Natural killer cell (primary cell): ENCODE measurements at regions not wholly inside any gene's neighbourhood (a gene's known extent, or its start where the extent isn't known, plus 50 kb on each side); places are given as distances from the start of the nearest gene placed in this dataset.

Source experiments
- ATAC-seq, 3 donors: fragments of 150-1000 bp in 2 of 3; fragments of 200-7000 bp in 1 of 3; cut with Tn5 transposase; 1 replicate in 1 of 3; 2 replicates in 2 of 3; pipeline ENCODE4 v1.10.0; 2021; ENCODE audit warnings: mild to moderate bottlenecking in 2 of 3, moderate library complexity in 2 of 3
- DNase-seq, 2 donors: peaks; one replicate each; pipeline versions ENCODE4 v3.0.0 to v3.0.0-alpha.2; 2013 to 2021; ENCODE audit warnings: mixed read lengths in 1 of 2
- H3K27ac ChIP-seq: one replicate; pipeline ENCODE4 v1.5.1; 2013; ENCODE audit warnings: mild to moderate bottlenecking, low read length
- H3K27me3 ChIP-seq: one replicate; pipeline ENCODE4 v1.6.1; 2013; ENCODE audit warnings: low read length; ENCODE audit not compliant: control insufficient read depth, insufficient read depth
- H3K36me3 ChIP-seq: one replicate; pipeline ENCODE4 v1.6.1; 2013; ENCODE audit warnings: low read length; ENCODE audit not compliant: control insufficient read depth, insufficient read depth
- H3K4me1 ChIP-seq: one replicate; pipeline ENCODE4 v1.6.1; 2013; ENCODE audit warnings: low read length; ENCODE audit not compliant: control insufficient read depth, insufficient read depth
- H3K4me3 ChIP-seq: one replicate; pipeline ENCODE4 v1.5.1; 2013; ENCODE audit warnings: low read length
- H3K9me3 ChIP-seq: one replicate; pipeline ENCODE4 v1.6.1; 2013; ENCODE audit warnings: low read length; ENCODE audit not compliant: control insufficient read depth, insufficient read depth
- H3K27ac Mint-ChIP-seq, 2 donors: one replicate each; pipeline ENCODE4 v1.8.0; 2022; ENCODE audit warnings: mild to moderate bottlenecking in 2 of 2, mixed read lengths in 2 of 2, moderate library complexity in 1 of 2
- H3K27me3 Mint-ChIP-seq, 2 donors: one replicate each; pipeline ENCODE4 v1.8.0; 2022; ENCODE audit warnings: low read depth in 2 of 2, mixed read lengths in 2 of 2
- H3K36me3 Mint-ChIP-seq: one replicate; pipeline ENCODE4 v1.8.0; 2022; ENCODE audit warnings: mixed read lengths
- H3K4me1 Mint-ChIP-seq, 2 donors: one replicate each; pipeline ENCODE4 v1.8.0; 2022; ENCODE audit warnings: mixed read lengths in 2 of 2
- H3K4me3 Mint-ChIP-seq: one replicate; pipeline ENCODE4 v1.8.0; 2022; ENCODE audit warnings: mild to moderate bottlenecking, moderate library complexity, mixed read lengths
- H3K9me3 Mint-ChIP-seq, 2 donors: one replicate each; pipeline ENCODE4 v1.8.0; 2022; ENCODE audit warnings: mixed read lengths in 2 of 2
- CTCF ChIP-seq: fragments of 200-600 bp; IDR thresholded peaks from one replicate; pipeline ENCODE4 v1.8.0; 2022; ENCODE audit warnings: antibody characterized with exemption
- WGBS: methylation state at CpG from one replicate; pipeline ENCODE4 v1.1.7; 2013; ENCODE audit warnings: missing lambda C conversion rate; ENCODE audit not compliant: insufficient coverage; 5-methylcytosine and 5-hydroxymethylcytosine counted together
- intact Hi-C: fragments of 100-400 bp; cut with micrococcal nuclease; formaldehyde crosslinking; loops from one replicate; pipeline ENCODE4 v1.14.2; 2022

GRCh38 chr10:37680243-37680683 is 177.1 kb downstream of the ZNF248 start:
- H3K4me3 Mint-ChIP-seq, result no peak overlapping the region
- no peaks in the 10 kb centered on the region for H3K36me3 Mint-ChIP-seq
- H3K36me3 ChIP-seq, result no peaks in the 10 kb centered on the region
- H3K4me3 ChIP-seq, result no peak overlapping the region
- H3K27me3 ChIP-seq, result no peaks in the 10 kb centered on the region
- no peaks in the 10 kb centered on the region for H3K4me1 ChIP-seq
- no peak overlapping the region for H3K27ac Mint-ChIP-seq
- no peak for TF ChIP-seq CTCF
- H3K27me3 Mint-ChIP-seq, result no peaks in the 10 kb centered on the region
- intact Hi-C loops, result no loop called here
- no peak overlapping the region for H3K27ac ChIP-seq
- no peak for ATAC-seq
- peaks cover 8 to 17% of the 10 kb centered on the region in 2 donors for H3K9me3 Mint-ChIP-seq
- no peak for DNase-seq
- WGBS, result 90% methylated on average over 30 of the region's 30 CpGs
- peaks cover 54% of the 10 kb centered on the region for H3K9me3 ChIP-seq
- no peaks in the 10 kb centered on the region for H3K4me1 Mint-ChIP-seq

GRCh38 chr10:37679465-37679864 is 177.9 kb downstream of the ZNF248 start:
- H3K4me3 Mint-ChIP-seq, result no peak overlapping the region
- H3K4me1 Mint-ChIP-seq, result no peaks in the 10 kb centered on the region
- Histone ChIP-seq H3K4me1 (no peaks in the 10 kb centered on the region), H3K27ac (no peak overlapping the region), H3K36me3 (no peaks in the 10 kb centered on the region), H3K9me3 (peaks cover 48% of the 10 kb centered on the region), H3K27me3 (no peaks in the 10 kb centered on the region), H3K4me3 (no peak overlapping the region)
- no peaks in the 10 kb centered on the region for H3K36me3 Mint-ChIP-seq
- peaks cover 8 to 19% of the 10 kb centered on the region in 2 donors for H3K9me3 Mint-ChIP-seq
- H3K27me3 Mint-ChIP-seq, result no peaks in the 10 kb centered on the region
- no peak for ATAC-seq
- H3K27ac Mint-ChIP-seq, result no peak overlapping the region
- no peak for TF ChIP-seq CTCF
- intact Hi-C loops, result no loop called here
- WGBS, result 90% methylated on average over 8 of the region's 8 CpGs
- DNase-seq, result no peak

- no peaks in the 10 kb centered on the region for H3K27me3 Mint-ChIP-seq
- TF ChIP-seq CTCF, result no peak
- peaks cover 19% of the 10 kb centered on the region for H3K9me3 ChIP-seq
- no peaks in the 10 kb centered on the region for H3K4me1 ChIP-seq
- H3K36me3 ChIP-seq, result no peaks in the 10 kb centered on the region
- no peaks in the 10 kb centered on the region for H3K4me1 Mint-ChIP-seq
- H3K4me3 ChIP-seq, result no peak overlapping the region
- no peak overlapping the region for H3K4me3 Mint-ChIP-seq
- H3K9me3 Mint-ChIP-seq, result peaks cover 14 to 22% of the 10 kb centered on the region in 2 donors
- no peaks in the 10 kb centered on the region for H3K27me3 ChIP-seq
- 88% methylated on average over 3 of the region's 4 CpGs for WGBS
- peaks cover 13% of the 10 kb centered on the region for H3K36me3 Mint-ChIP-seq
- H3K27ac Mint-ChIP-seq, result no peak overlapping the region
- DNase-seq, result no peak
- intact Hi-C loops, result no loop called here
- H3K27ac ChIP-seq, result no peak overlapping the region
- no peak for ATAC-seq
These were observed 182.0 kb downstream of the ZNF248 start for GRCh38 chr10:37675449-37675848.

- Histone ChIP-seq H3K4me3 (no peak overlapping the region), H3K36me3 (no peaks in the 10 kb centered on the region), H3K9me3 (peaks cover 3% of the 10 kb centered on the region), H3K27me3 (no peaks in the 10 kb centered on the region), H3K27ac (no peak overlapping the region), H3K4me1 (no peaks in the 10 kb centered on the region)
- intact Hi-C loops, result no loop called here
- Mint-ChIP-seq H3K4me3 (no peak overlapping the region), H3K4me1 (no peaks in the 10 kb centered on the region), H3K9me3 (peaks cover 14 to 23% of the 10 kb centered on the region in 2 donors), H3K27ac (no peak overlapping the region), H3K27me3 (no peaks in the 10 kb centered on the region), H3K36me3 (peaks cover 13% of the 10 kb centered on the region)
- DNase-seq, result no peak
- 0% methylated on average over 1 of the region's 1 CpG for WGBS
- no peak for TF ChIP-seq CTCF
- ATAC-seq, result no peak
These were observed 185.6 kb downstream of the ZNF248 start for GRCh38 chr10:37671802-37672201.
